ENCODE measurements at regions not wholly inside any gene's neighbourhood (a gene's known extent, or its start where the extent isn't known, plus 50 kb on each side); places are given as distances from the start of the nearest gene placed in this dataset.

DNA sequence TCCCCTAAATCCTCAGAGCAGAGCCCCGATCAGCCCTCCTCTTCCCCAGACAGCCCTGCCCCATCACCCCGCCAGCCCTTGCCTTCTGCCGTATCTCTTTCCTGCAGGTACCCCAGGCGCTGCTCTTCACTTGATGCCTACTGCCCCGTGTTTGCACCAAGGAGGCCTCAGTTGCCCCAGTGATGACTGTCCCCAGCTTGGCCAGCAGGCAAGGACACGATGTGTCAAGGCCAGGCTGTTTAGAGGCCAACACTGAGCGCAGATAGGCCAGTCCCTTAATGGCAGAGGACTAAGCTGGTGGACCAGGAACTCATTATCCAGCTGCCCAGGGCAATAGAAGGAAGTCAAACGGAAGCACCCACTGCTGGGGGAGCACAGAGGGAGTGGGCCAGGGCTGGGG, 68.4 kb downstream of the CAMK2N1 start:
- TF ChIP-seq, protein P1, sequence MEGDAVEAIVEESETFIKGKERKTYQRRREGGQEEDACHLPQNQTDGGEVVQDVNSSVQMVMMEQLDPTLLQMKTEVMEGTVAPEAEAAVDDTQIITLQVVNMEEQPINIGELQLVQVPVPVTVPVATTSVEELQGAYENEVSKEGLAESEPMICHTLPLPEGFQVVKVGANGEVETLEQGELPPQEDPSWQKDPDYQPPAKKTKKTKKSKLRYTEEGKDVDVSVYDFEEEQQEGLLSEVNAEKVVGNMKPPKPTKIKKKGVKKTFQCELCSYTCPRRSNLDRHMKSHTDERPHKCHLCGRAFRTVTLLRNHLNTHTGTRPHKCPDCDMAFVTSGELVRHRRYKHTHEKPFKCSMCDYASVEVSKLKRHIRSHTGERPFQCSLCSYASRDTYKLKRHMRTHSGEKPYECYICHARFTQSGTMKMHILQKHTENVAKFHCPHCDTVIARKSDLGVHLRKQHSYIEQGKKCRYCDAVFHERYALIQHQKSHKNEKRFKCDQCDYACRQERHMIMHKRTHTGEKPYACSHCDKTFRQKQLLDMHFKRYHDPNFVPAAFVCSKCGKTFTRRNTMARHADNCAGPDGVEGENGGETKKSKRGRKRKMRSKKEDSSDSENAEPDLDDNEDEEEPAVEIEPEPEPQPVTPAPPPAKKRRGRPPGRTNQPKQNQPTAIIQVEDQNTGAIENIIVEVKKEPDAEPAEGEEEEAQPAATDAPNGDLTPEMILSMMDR (conservative IDR thresholded peaks at IDR 0.05; ENCODE audit: low read length): no peak
- no peak for TF ChIP-seq EZH2phosphoT487 (IDR thresholded peaks at IDR 0.05; ENCODE audit: borderline replicate concordance, low read depth, low read length)
